ENCODE measurements at regions not wholly inside any gene's neighbourhood (a gene's known extent, or its start where the extent isn't known, plus 50 kb on each side); places are given as distances from the start of the nearest gene placed in this dataset.
"Not testable (repeated sequence)": the region's sequence is repeated elsewhere in the genome, so short reads cannot be mapped to it uniquely, and the experiment has no call there.

GRCh38 chr6:16949716-16950115 lies 152.1 kb upstream of the STMND1 start:
- DNase-seq (ENCODE audit: low read depth, low spot score), result no peak

DNA sequence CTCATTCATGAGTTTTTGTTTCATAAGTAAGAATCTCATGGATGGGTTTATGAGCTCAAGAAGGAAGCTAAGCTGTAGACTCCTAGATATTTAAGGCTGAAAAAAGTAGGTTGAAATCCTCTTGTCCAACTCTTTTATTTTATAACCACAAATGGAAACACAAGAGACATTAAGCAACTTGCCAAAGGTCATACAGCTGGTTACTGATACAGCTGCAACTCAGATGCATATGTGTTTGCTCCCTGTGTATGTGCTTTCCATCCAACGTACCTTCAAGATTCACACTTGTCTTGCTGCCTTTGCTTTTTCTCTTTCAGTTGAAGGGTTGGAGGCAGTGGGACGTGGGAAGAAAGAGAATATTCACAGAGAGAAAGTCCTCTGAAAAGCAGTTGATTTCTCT lies 153.5 kb upstream of the STMND1 start:
- DNase-seq (ENCODE audit: low read depth, low spot score), result no peak

DNA sequence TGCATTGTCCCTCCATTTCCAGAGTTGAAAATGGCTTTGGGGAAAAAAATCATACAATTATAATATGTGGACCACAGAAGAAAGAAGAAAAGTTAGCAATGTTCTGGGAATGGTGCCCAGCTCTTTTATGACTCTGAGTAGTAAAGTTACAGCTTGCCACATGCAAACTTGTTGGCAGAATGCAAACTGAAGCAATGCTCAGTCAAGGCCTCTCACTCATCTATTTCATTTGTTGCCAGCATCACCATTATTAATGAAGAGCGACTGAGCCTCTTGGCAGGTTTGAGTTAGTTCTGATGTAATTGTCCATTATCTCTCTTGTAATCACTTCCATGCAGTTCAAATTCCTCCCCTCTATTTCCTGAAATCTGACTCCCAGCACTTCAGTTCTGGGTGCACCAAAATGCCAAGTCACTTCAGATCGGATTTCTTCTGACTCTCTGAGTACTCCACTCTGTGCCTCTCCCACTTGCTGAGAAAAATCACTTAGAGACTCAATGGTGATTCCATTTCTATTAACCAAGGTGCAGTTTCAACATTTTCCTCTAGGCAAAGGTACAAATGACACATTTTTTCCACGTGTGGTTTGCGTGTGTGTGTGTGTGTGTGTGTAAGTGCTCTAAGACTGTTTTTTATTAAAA lies 154.4 kb upstream of the STMND1 start:
- peak; percentile 78 for DNase-seq (ENCODE audit: low read depth, low spot score)

GRCh38 chr6:16944596-16944995 lies 157.3 kb upstream of the STMND1 start:
- DNase-seq (ENCODE audit: low read depth, low spot score), result no peak

DNA sequence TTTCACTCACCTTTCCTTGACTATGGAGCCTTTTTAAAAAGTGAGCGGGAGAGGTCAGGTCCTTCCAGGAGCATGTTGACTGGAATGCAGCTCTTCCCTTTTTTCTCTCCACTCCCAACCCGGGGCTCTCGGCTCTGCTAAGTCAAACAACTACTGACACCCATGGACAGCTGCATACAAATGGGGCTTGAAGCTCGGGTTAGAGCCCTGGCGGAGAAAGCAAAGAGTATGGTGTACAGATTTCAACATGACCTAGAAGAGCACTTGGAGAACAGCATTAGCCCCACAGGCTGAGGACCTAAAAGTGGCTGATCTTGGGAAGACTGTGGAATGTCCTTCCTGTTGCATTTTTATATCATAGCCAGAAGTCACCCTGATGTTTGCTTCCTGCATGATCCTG lies 162.0 kb upstream of the STMND1 start:
- DNase-seq (ENCODE audit: low read depth, low spot score), result no peak

- DNase-seq (ENCODE audit: low read depth, low spot score), result no peak
These were observed 162.5 kb upstream of the STMND1 start for GRCh38 chr6:16939351-16939750.

- no peak for DNase-seq (ENCODE audit: low read depth, low spot score)
These were observed 165.0 kb upstream of the STMND1 start for GRCh38 chr6:16936893-16937292.

DNA sequence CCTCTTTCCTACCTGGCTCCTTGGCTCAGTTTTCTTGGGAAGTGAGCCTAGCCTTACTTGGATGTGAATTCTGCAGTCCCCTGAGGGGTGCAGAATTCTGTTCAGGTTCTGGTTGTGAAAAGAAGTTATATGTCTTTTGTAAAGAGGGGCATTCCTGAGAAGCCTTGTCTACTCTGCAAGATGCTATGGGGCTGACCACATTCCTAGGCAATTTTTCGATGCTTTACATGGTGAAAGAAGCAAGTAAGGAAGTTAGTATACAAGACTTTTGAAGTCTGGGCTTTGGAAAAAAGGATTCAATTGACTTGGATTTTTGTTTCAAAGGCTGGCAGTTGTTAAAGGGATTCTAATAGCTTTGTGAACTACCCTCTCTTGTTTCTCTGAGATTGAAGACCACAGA lies 167.9 kb upstream of the STMND1 start:
- no peak for DNase-seq (ENCODE audit: low read depth, low spot score)

- DNase-seq (ENCODE audit: low read depth, low spot score), result no peak
These were observed 168.3 kb upstream of the STMND1 start for GRCh38 chr6:16933532-16933931.

DNA sequence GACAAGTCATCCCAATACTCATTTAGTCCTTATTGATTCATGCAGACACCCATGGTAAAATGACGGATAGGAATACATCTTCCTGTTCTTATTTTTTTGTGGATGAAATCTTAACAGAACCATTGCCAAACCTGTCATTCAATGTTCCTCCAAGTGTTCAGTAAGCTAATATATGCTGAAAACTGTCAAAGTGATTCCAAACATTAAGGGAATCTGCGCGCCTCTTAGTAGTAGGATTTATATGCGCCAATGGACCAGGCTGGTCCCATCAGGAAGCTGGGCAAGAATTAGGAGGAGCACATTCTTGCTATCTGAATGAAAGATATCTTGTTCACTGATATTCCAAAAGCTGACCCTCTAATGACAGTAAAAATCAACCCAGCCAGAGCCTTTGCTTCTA lies 168.9 kb upstream of the STMND1 start:
- DNase-seq (ENCODE audit: low read depth, low spot score), result no peak

GRCh38 chr6:16931079-16931478 lies 169.8 kb upstream of the ATXN1 start:
- not testable (repeated sequence) for DNase-seq (ENCODE audit: low read depth, low spot score)

DNA sequence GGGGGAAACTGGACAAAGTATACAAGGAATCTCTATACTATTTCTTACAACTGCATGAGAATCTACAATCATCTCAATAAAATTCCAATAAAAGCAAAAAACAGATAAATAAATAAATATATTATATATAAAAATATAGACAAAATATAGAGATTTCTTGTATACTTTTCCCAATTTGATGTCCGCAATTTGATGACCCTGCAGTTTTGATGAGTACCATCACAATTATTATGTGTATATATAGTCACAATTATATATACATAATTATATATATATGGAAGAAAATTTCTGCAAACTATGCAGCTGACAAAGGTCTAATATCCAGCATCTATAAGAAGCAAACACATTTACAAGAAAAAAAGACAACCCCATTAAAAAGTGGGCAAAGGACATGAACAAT lies 169.2 kb upstream of the ATXN1 start:
- DNase-seq (ENCODE audit: low read depth, low spot score), result no peak

GRCh38 chr6:16929809-16930208 lies 168.5 kb upstream of the ATXN1 start:
- peak; percentile 63 for DNase-seq (ENCODE audit: low read depth, low spot score)

DNA sequence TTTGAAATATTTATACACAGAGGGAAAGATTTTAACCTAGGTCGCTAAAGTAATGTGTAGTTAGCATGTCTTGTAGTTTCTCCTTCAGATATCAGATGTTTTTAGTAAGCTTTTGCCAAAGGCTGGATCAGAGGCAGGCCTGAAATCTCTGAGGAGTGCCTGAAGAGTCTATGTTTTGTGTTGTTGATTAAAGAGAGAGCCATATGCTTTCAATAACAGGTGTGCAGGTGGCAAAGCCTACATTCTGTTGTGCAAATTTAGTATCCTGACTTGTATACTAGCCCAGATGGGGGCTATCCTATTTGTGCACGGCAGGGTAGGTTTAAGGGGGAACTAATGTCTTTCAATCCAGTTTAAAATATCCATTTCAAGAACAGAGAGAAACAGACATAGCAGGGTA lies 167.1 kb upstream of the ATXN1 start:
- no peak for DNase-seq (ENCODE audit: low read depth, low spot score)

DNA sequence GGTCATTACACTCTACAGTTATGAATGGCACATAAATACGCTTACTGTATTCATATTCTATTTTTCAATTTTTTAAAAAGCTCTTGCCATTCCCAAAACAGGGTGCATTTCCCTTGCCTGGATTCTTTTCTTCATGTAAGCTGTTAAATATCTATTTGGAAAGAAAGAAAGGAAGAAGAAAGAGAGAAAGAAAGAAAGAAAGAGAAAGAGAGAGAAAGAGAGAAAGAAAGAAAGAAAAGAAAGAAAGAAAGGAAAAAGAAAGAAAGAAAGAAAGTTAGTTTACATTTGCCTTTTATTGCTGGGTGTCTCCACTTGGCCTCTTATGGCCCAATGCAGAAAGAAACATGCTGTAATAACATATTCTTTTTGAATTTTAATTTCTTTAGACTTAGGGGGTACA lies 165.9 kb upstream of the ATXN1 start:
- no peak for DNase-seq (ENCODE audit: low read depth, low spot score)

- DNase-seq (ENCODE audit: low read depth, low spot score), result peak; percentile 15
These were observed 164.2 kb upstream of the ATXN1 start for GRCh38 chr6:16925461-16925860.

GRCh38 chr6:16922282-16922681 lies 161.0 kb upstream of the ATXN1 start:
- DNase-seq (ENCODE audit: low read depth, low spot score), result no peak

DNA sequence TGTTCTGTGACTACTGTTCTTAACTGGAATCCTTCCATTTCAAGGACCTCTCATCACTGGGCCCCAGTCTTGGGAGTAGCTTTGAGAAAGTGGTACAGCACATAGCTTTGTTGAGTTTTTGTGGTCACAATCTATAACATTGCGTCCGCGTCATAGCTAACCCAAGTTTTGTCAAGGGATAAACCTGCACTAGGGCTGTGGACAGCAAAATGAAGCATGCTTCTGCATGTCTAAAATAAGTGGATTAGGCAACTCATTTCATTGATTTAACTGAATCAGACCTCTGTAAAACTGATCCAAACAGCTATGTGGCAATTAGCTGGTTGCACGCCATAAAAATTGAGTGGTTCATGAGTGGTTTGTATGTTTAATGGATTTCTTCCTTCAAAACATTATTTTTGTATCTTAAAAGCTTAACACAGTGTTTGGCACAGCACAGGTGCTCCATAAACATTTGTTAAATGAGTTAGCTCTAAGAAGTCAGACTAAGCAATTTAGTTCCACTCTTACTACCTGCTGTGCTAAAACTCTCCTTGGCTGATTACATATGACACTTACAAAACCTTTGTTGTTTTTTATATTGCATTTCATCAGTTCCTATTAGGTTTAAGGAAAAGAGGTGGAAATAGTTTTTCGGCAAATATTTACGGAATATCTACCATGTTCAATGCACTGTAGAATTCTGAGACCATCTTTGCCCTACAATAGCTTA lies 160.3 kb upstream of the ATXN1 start:
- DNase-seq (ENCODE audit: low read depth, low spot score), result no peak

GRCh38 chr6:16918586-16918985 lies 157.3 kb upstream of the ATXN1 start:
- DNase-seq (ENCODE audit: low read depth, low spot score), result no peak

DNA sequence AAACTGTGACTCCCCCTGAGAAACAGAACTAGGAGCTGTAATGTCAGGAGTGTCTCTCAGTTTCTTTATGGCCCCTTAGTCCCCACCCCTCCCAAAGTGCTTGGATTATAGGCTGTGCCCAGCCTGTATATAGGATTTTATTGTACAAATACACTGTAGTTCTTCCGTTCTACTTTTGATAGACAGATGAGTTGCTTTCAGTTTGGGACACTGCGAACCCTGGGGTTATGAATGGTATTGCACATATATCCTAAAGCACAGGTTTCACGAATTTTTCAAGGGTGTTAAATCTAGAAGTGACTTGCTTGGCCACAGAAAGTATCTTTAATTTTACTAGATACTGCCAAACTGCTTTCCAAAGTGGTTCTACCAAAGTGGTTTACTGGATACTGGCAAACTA lies 152.9 kb upstream of the ATXN1 start:
- DNase-seq (ENCODE audit: low read depth, low spot score), result no peak

- DNase-seq (ENCODE audit: low read depth, low spot score), result no peak
These were observed 151.5 kb upstream of the ATXN1 start for GRCh38 chr6:16912756-16913155.

- DNase-seq (ENCODE audit: low read depth, low spot score), result no peak
These were observed 149.8 kb upstream of the ATXN1 start for GRCh38 chr6:16911088-16911487.

- peak; percentile 9 for DNase-seq (ENCODE audit: low read depth, low spot score)
These were observed 148.5 kb upstream of the ATXN1 start for GRCh38 chr6:16909658-16910360.
